ENCODE measurements at regions not wholly inside any gene's neighbourhood (a gene's known extent, or its start where the extent isn't known, plus 50 kb on each side); places are given as distances from the start of the nearest gene placed in this dataset.

- Mint-ChIP-seq H3K4me3 (no peak overlapping the region), H3K9me3 (peaks cover 5% of the 10 kb centered on the region), H3K27ac (no peak overlapping the region), H3K36me3 (ENCODE audit: low read depth) (no peaks in the 10 kb centered on the region), H3K27me3 (ENCODE audit: low read depth, poor library complexity) (peaks cover 33% of the 10 kb centered on the region), H3K4me1 (peaks cover 46% of the 10 kb centered on the region)
- TF ChIP-seq CTCF (IDR thresholded peaks at IDR 0.05): no peak
- no peak for DNase-seq
Measured at GRCh38 chr9:126057121-126057825, 269.4 kb upstream of the MVB12B start.

- no peak for DNase-seq
- H3K36me3 Mint-ChIP-seq (ENCODE audit: low read depth): no peaks in the 10 kb centered on the region
- H3K4me1 Mint-ChIP-seq: peaks cover 45% of the 10 kb centered on the region
- no peak overlapping the region for H3K4me3 Mint-ChIP-seq
- H3K27ac Mint-ChIP-seq: no peak overlapping the region
- peaks cover 5% of the 10 kb centered on the region for H3K9me3 Mint-ChIP-seq
- peaks cover 34% of the 10 kb centered on the region for H3K27me3 Mint-ChIP-seq (ENCODE audit: low read depth, poor library complexity)
- no peak for TF ChIP-seq CTCF (IDR thresholded peaks at IDR 0.05)
Measured at GRCh38 chr9:126058011-126058531, 268.6 kb upstream of the MVB12B start.

GRCh38 chr9:126058591-126058990, 268.0 kb upstream of the MVB12B start:
- Mint-ChIP-seq H3K4me3 (no peak overlapping the region), H3K36me3 (ENCODE audit: low read depth) (no peaks in the 10 kb centered on the region), H3K27ac (no peak overlapping the region), H3K4me1 (peaks cover 43% of the 10 kb centered on the region), H3K27me3 (ENCODE audit: low read depth, poor library complexity) (peaks cover 39% of the 10 kb centered on the region), H3K9me3 (peaks cover 5% of the 10 kb centered on the region)
- no peak for TF ChIP-seq CTCF (IDR thresholded peaks at IDR 0.05)
- DNase-seq: no peak

GRCh38 chr9:126061575-126061974, 265.1 kb upstream of the MVB12B start:
- no peak for TF ChIP-seq CTCF (IDR thresholded peaks at IDR 0.05)
- H3K27me3 Mint-ChIP-seq (ENCODE audit: low read depth, poor library complexity): peaks cover 33% of the 10 kb centered on the region
- no peak overlapping the region for H3K4me3 Mint-ChIP-seq
- H3K9me3 Mint-ChIP-seq: peaks cover 5% of the 10 kb centered on the region
- H3K27ac Mint-ChIP-seq: no peak overlapping the region
- no peak for DNase-seq
- peaks cover 38% of the 10 kb centered on the region for H3K4me1 Mint-ChIP-seq
- no peaks in the 10 kb centered on the region for H3K36me3 Mint-ChIP-seq (ENCODE audit: low read depth)

GRCh38 chr9:126062158-126062886, 264.3 kb upstream of the MVB12B start:
- H3K36me3 Mint-ChIP-seq (ENCODE audit: low read depth): no peaks in the 10 kb centered on the region
- H3K9me3 Mint-ChIP-seq: peaks cover 5% of the 10 kb centered on the region
- no peak for TF ChIP-seq CTCF (IDR thresholded peaks at IDR 0.05)
- peaks cover 39% of the 10 kb centered on the region for H3K27me3 Mint-ChIP-seq (ENCODE audit: low read depth, poor library complexity)
- no peak overlapping the region for H3K4me3 Mint-ChIP-seq
- H3K4me1 Mint-ChIP-seq: peaks cover 32% of the 10 kb centered on the region
- no peak overlapping the region for H3K27ac Mint-ChIP-seq
- DNase-seq: no peak

Data from nephron progenitor cell (in vitro differentiated cells).